HepG2 (cell line): ENCODE measurements at regions not wholly inside any gene's neighbourhood (a gene's known extent, or its start where the extent isn't known, plus 50 kb on each side); places are given as distances from the start of the nearest gene placed in this dataset.

Experiments used
- ERF ChIP-seq: IDR thresholded peaks from 2 replicates; pipeline ENCODE4 v1.6.1; 2018; ENCODE audit warnings: missing biosample characterization, missing genetic modification reagents
- ESRRA ChIP-seq: sonication (generic); formaldehyde crosslinking; IDR thresholded peaks from 2 replicates; pipeline ENCODE4 v1.5.1; 2020; ENCODE audit warnings: mild to moderate bottlenecking, low read depth, missing genetic modification reagents
- IRX3 ChIP-seq: sonication (generic); formaldehyde crosslinking; IDR thresholded peaks from 2 replicates; pipeline ENCODE4 v1.8.1; 2023; ENCODE audit warnings: mild to moderate bottlenecking, low read depth, missing genetic modification reagents, borderline replicate concordance
- MXD4 ChIP-seq: IDR thresholded peaks from 2 replicates; pipeline ENCODE4 v1.6.1; 2016; ENCODE audit warnings: mild to moderate bottlenecking, missing biosample characterization, missing genetic modification reagents
- PAX8 ChIP-seq: sonication (generic); formaldehyde crosslinking; IDR thresholded peaks from 2 replicates; pipeline ENCODE4 v1.8.0; 2022; ENCODE audit warnings: mild to moderate bottlenecking, missing genetic modification reagents, borderline replicate concordance
- SETDB1 ChIP-seq: sonication (generic); formaldehyde crosslinking; IDR thresholded peaks from 2 replicates; pipeline ENCODE4 v1.5.1; 2020; ENCODE audit warnings: missing genetic modification reagents, mild to moderate bottlenecking, borderline replicate concordance
- SRY ChIP-seq: sonication (generic); formaldehyde crosslinking; IDR thresholded peaks from 2 replicates; pipeline ENCODE4 v1.8.0; 2022; ENCODE audit warnings: mild to moderate bottlenecking, missing genetic modification reagents
- SSRP1 ChIP-seq: IDR thresholded peaks from 2 replicates; pipeline ENCODE4 v1.6.1; 2016; ENCODE audit warnings: control low read depth
- ZMYM2 ChIP-seq: sonication (generic); formaldehyde crosslinking; IDR thresholded peaks from 2 replicates; pipeline ENCODE4 v1.8.0; 2022; ENCODE audit warnings: mild to moderate bottlenecking, missing genetic modification reagents
- ZNF235 ChIP-seq: sonication (generic); formaldehyde crosslinking; IDR thresholded peaks from 2 replicates; pipeline ENCODE4 v1.8.1; 2023; ENCODE audit warnings: mild to moderate bottlenecking, missing genetic modification reagents, borderline replicate concordance
- ZNF660 ChIP-seq: sonication (generic); formaldehyde crosslinking; IDR thresholded peaks from 2 replicates; pipeline ENCODE4 v1.5.1; 2020; ENCODE audit warnings: mild to moderate bottlenecking, low read depth, missing genetic modification reagents, borderline replicate concordance
- ZNF737 ChIP-seq: sonication (generic); formaldehyde crosslinking; IDR thresholded peaks from 2 replicates; pipeline ENCODE4 v1.5.0; 2020; ENCODE audit warnings: missing genetic modification reagents, mild to moderate bottlenecking, borderline replicate concordance
- ZNF75D ChIP-seq: sonication (generic); formaldehyde crosslinking; IDR thresholded peaks from 2 replicates; pipeline ENCODE4 v1.8.1; 2023; ENCODE audit warnings: missing genetic modification reagents, mild to moderate bottlenecking, borderline replicate concordance
- TF ChIP-seq, protein P1 (sequence below): sonication (generic); formaldehyde crosslinking; IDR thresholded peaks from 2 replicates; pipeline ENCODE4 v1.4.0; 2020; ENCODE audit warnings: missing genetic modification reagents, borderline replicate concordance
- TF ChIP-seq, protein P2 (sequence below): sonication (generic); formaldehyde crosslinking; IDR thresholded peaks from 2 replicates; pipeline ENCODE4 v1.4.0; 2020; ENCODE audit warnings: missing genetic modification reagents, borderline replicate concordance
- TF ChIP-seq, protein P3 (sequence below): sonication (generic); formaldehyde crosslinking; IDR thresholded peaks from 2 replicates; pipeline ENCODE4 v1.4.0; 2020; ENCODE audit warnings: missing genetic modification reagents, borderline replicate concordance

DNA sequence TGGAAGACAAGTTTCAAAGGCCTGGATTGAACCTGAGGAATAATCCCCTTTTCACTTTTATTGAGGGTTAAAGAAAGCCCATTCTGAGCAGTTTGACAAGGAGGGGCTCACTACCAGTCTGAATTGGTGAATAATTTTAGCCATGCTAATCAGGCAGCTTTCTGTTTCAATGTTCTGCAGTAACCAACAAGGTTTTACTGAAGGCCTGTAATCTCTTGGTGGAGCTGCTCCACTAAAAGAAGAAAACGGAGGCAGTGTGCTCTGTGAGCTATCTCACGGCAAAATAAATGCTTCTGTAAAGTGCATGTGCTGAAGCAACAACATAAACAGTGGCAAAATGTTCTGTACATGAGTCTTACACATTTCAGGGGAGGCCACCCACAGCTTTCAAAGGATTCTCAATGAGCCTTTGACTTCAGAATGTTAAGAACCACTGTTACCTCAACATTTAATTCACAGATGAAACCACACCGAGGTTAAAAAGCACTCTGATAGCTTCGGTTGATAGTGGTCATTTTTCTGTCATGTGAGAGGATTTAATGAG lies 111.2 kb downstream of the LRIG3 start (continued):
- TF ChIP-seq, protein P1, sequence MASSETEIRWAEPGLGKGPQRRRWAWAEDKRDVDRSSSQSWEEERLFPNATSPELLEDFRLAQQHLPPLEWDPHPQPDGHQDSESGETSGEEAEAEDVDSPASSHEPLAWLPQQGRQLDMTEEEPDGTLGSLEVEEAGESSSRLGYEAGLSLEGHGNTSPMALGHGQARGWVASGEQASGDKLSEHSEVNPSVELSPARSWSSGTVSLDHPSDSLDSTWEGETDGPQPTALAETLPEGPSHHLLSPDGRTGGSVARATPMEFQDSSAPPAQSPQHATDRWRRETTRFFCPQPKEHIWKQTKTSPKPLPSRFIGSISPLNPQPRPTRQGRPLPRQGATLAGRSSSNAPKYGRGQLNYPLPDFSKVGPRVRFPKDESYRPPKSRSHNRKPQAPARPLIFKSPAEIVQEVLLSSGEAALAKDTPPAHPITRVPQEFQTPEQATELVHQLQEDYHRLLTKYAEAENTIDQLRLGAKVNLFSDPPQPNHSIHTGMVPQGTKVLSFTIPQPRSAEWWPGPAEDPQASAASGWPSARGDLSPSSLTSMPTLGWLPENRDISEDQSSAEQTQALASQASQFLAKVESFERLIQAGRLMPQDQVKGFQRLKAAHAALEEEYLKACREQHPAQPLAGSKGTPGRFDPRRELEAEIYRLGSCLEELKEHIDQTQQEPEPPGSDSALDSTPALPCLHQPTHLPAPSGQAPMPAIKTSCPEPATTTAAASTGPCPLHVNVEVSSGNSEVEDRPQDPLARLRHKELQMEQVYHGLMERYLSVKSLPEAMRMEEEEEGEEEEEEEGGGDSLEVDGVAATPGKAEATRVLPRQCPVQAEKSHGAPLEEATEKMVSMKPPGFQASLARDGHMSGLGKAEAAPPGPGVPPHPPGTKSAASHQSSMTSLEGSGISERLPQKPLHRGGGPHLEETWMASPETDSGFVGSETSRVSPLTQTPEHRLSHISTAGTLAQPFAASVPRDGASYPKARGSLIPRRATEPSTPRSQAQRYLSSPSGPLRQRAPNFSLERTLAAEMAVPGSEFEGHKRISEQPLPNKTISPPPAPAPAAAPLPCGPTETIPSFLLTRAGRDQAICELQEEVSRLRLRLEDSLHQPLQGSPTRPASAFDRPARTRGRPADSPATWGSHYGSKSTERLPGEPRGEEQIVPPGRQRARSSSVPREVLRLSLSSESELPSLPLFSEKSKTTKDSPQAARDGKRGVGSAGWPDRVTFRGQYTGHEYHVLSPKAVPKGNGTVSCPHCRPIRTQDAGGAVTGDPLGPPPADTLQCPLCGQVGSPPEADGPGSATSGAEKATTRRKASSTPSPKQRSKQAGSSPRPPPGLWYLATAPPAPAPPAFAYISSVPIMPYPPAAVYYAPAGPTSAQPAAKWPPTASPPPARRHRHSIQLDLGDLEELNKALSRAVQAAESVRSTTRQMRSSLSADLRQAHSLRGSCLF (CRISPR knock-in tag), result no peak
- no peak for TF ChIP-seq SRY (CRISPR knock-in tag)
- TF ChIP-seq ZMYM2, result no peak
- no peak for TF ChIP-seq SSRP1 (CRISPR knock-in tag)
- TF ChIP-seq ESRRA (CRISPR knock-in tag), result no peak
- no peak for TF ChIP-seq IRX3
- no peak for TF ChIP-seq SETDB1
- no peak for TF ChIP-seq MXD4 (CRISPR knock-in tag)
- TF ChIP-seq, protein P2, sequence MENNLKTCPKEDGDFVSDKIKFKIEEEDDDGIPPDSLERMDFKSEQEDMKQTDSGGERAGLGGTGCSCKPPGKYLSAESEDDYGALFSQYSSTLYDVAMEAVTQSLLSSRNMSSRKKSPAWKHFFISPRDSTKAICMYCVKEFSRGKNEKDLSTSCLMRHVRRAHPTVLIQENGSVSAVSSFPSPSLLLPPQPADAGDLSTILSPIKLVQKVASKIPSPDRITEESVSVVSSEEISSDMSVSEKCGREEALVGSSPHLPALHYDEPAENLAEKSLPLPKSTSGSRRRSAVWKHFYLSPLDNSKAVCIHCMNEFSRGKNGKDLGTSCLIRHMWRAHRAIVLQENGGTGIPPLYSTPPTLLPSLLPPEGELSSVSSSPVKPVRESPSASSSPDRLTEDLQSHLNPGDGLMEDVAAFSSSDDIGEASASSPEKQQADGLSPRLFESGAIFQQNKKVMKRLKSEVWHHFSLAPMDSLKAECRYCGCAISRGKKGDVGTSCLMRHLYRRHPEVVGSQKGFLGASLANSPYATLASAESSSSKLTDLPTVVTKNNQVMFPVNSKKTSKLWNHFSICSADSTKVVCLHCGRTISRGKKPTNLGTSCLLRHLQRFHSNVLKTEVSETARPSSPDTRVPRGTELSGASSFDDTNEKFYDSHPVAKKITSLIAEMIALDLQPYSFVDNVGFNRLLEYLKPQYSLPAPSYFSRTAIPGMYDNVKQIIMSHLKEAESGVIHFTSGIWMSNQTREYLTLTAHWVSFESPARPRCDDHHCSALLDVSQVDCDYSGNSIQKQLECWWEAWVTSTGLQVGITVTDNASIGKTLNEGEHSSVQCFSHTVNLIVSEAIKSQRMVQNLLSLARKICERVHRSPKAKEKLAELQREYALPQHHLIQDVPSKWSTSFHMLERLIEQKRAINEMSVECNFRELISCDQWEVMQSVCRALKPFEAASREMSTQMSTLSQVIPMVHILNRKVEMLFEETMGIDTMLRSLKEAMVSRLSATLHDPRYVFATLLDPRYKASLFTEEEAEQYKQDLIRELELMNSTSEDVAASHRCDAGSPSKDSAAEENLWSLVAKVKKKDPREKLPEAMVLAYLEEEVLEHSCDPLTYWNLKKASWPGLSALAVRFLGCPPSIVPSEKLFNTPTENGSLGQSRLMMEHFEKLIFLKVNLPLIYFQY (CRISPR knock-in tag), result no peak
- TF ChIP-seq ZNF660 (CRISPR knock-in tag), result no peak
- no peak for TF ChIP-seq ERF
- no peak for TF ChIP-seq ZNF235 (CRISPR knock-in tag)
- no peak for TF ChIP-seq PAX8 (CRISPR knock-in tag)
- TF ChIP-seq ZNF75D, result no peak
- TF ChIP-seq, protein P3, sequence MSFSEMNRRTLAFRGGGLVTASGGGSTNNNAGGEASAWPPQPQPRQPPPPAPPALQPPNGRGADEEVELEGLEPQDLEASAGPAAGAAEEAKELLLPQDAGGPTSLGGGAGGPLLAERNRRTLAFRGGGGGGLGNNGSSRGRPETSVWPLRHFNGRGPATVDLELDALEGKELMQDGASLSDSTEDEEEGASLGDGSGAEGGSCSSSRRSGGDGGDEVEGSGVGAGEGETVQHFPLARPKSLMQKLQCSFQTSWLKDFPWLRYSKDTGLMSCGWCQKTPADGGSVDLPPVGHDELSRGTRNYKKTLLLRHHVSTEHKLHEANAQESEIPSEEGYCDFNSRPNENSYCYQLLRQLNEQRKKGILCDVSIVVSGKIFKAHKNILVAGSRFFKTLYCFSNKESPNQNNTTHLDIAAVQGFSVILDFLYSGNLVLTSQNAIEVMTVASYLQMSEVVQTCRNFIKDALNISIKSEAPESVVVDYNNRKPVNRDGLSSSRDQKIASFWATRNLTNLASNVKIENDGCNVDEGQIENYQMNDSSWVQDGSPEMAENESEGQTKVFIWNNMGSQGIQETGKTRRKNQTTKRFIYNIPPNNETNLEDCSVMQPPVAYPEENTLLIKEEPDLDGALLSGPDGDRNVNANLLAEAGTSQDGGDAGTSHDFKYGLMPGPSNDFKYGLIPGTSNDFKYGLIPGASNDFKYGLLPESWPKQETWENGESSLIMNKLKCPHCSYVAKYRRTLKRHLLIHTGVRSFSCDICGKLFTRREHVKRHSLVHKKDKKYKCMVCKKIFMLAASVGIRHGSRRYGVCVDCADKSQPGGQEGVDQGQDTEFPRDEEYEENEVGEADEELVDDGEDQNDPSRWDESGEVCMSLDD, result no peak
- TF ChIP-seq ZNF737 (CRISPR knock-in tag), result no peak
- TF ChIP-seq, all 625 proteins: peak for 0
